OCI-LY1 (cell line): ENCODE measurements at regions not wholly inside any gene's neighbourhood (a gene's known extent, or its start where the extent isn't known, plus 50 kb on each side); places are given as distances from the start of the nearest gene placed in this dataset.

ENCODE experiments used
- H2AFZ ChIP-seq: fragments of 200-600 bp; sonication (generic), shearing (Covaris generic); 2 replicates; pipeline ENCODE4 v1.6.0; 2014; ENCODE audit warnings: antibody characterized with exemption, mild to moderate bottlenecking, low read length
- H3F3A ChIP-seq: fragments of 200-600 bp; sonication (generic), shearing (Covaris generic); 2 replicates; pipeline ENCODE4 v1.6.0; 2014; ENCODE audit warnings: mild to moderate bottlenecking, antibody characterized with exemption, low read length, moderate library complexity; ENCODE audit not compliant: insufficient read depth
- H3K27ac ChIP-seq: fragments of 200-600 bp; sonication (generic); 2 replicates; pipeline ENCODE4 v1.5.1; 2014; ENCODE audit warnings: low read length, mixed run types, mild to moderate bottlenecking, low read depth; ENCODE audit not compliant: poor library complexity, severe bottlenecking
- H3K27me3 ChIP-seq: fragments of 200-600 bp; sonication (generic); 2 replicates; pipeline ENCODE4 v1.6.0; 2014; ENCODE audit warnings: antibody characterized with exemption, mild to moderate bottlenecking, low read length, moderate library complexity; ENCODE audit not compliant: insufficient read depth
- H3K36me3 ChIP-seq: fragments of 200-600 bp; sonication (generic); 2 replicates; pipeline ENCODE4 v1.6.1; 2014; ENCODE audit warnings: mild to moderate bottlenecking, antibody characterized with exemption, low read length, moderate library complexity, mixed read lengths; ENCODE audit not compliant: insufficient read depth
- H3K4me1 ChIP-seq: fragments of 200-600 bp; sonication (generic); 2 replicates; pipeline ENCODE4 v1.5.1; 2014; ENCODE audit warnings: mild to moderate bottlenecking, low read length, moderate library complexity; ENCODE audit not compliant: insufficient read depth, severe bottlenecking
- H3K4me2 ChIP-seq: fragments of 200-600 bp; sonication (generic), shearing (Covaris generic); 2 replicates; pipeline ENCODE4 v1.6.1; 2014; ENCODE audit warnings: low read length
- H3K4me3 ChIP-seq: fragments of 200-600 bp; sonication (generic); 2 replicates; pipeline ENCODE4 v1.5.1; 2014; ENCODE audit warnings: low read length, low read depth, mild to moderate bottlenecking, mixed read lengths; ENCODE audit not compliant: poor library complexity, severe bottlenecking
- H3K79me2 ChIP-seq: fragments of 200-600 bp; shearing (Covaris generic); 2 replicates; pipeline ENCODE4 v1.6.1; 2016; ENCODE audit warnings: mixed run types, low read length, mixed read lengths; ENCODE audit not compliant: insufficient read depth
- H3K9ac ChIP-seq: fragments of 200-600 bp; sonication (generic), shearing (Covaris generic); 2 replicates; pipeline ENCODE4 v1.6.1; 2014; ENCODE audit warnings: mild to moderate bottlenecking, low read length, mixed read lengths
- H3K9me2 ChIP-seq: fragments of 200-600 bp; sonication (generic), shearing (Covaris generic); 2 replicates; pipeline ENCODE4 v1.6.1; 2014; ENCODE audit warnings: low read depth, mild to moderate bottlenecking, low read length, mixed read lengths
- H3K9me3 ChIP-seq: fragments of 200-600 bp; shearing (Covaris generic); 2 replicates; pipeline ENCODE4 v1.6.1; 2014; ENCODE audit warnings: low read length, mixed read lengths
- H4K20me1 ChIP-seq: fragments of 200-600 bp; sonication (generic), shearing (Covaris generic); 2 replicates; pipeline ENCODE4 v1.6.0; 2016; ENCODE audit warnings: mild to moderate bottlenecking, low read length; ENCODE audit not compliant: insufficient read depth
- EZH2 ChIP-seq: fragments of 200-600 bp; sonication (generic), shearing (Covaris generic); IDR thresholded peaks from 2 replicates; pipeline ENCODE4 v1.8.0; 2017; ENCODE audit warnings: borderline replicate concordance, mixed run types, mild to moderate bottlenecking, antibody characterized with exemption, low read length, moderate library complexity, mixed read lengths
- TF ChIP-seq, protein P1 (sequence below): fragments of 200-600 bp; sonication (generic), shearing (Covaris generic); IDR thresholded peaks from 2 replicates; pipeline ENCODE4 v1.5.1; 2017; ENCODE audit warnings: mild to moderate bottlenecking, antibody characterized with exemption, low read length, moderate library complexity, mixed read lengths

DNA sequence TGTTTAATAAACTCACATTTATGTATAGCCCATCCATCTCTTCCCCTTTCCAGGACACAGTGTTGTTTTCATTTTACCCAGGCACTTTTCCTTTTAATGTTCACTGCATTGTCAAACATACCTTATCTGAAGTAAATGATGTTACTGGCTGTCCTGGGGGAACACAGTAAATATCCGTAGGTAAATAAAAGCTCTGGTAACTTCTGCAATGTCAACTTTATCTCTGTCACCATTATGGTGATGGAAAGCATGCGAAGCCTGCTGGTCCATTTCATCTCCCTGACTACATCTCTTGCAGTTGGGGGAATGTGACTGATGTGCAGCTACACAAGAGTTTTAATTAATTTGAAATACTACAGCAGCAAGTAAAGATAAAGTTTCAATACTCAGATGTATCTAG is 1162.1 kb upstream of the SEMA6A start:
- TF ChIP-seq, protein P1, sequence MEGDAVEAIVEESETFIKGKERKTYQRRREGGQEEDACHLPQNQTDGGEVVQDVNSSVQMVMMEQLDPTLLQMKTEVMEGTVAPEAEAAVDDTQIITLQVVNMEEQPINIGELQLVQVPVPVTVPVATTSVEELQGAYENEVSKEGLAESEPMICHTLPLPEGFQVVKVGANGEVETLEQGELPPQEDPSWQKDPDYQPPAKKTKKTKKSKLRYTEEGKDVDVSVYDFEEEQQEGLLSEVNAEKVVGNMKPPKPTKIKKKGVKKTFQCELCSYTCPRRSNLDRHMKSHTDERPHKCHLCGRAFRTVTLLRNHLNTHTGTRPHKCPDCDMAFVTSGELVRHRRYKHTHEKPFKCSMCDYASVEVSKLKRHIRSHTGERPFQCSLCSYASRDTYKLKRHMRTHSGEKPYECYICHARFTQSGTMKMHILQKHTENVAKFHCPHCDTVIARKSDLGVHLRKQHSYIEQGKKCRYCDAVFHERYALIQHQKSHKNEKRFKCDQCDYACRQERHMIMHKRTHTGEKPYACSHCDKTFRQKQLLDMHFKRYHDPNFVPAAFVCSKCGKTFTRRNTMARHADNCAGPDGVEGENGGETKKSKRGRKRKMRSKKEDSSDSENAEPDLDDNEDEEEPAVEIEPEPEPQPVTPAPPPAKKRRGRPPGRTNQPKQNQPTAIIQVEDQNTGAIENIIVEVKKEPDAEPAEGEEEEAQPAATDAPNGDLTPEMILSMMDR = no peak
- no peak for TF ChIP-seq EZH2

DNA sequence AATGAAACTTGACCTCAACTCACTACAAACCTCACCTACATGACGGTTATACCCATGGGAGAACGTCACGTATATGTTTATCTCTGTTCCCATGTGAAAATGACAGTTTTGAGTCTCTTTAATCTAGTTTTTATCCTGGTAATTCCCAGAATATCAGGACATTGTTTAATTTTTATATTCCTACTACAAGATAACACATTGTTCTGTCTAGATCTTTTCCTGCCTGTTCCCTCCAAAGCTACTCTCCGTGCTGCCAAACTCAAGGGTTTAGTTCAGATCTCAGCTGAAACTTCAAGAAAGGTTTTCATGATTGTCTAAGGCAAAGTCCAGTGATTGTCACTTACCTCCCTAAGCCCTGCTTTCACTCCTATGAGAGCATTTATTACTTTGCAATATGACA is 1159.4 kb upstream of the SEMA6A start:
- no peaks in the 10 kb centered on the region for H3K79me2 ChIP-seq
- no peaks in the 10 kb centered on the region for H3K9me2 ChIP-seq
- H3F3A ChIP-seq = no peaks in the 10 kb centered on the region
- no peaks in the 10 kb centered on the region for H3K36me3 ChIP-seq
- no peak overlapping the region for H2AFZ ChIP-seq
- no peaks in the 10 kb centered on the region for H3K27me3 ChIP-seq
- no peaks in the 10 kb centered on the region for H3K4me1 ChIP-seq
- H3K4me3 ChIP-seq = no peak overlapping the region
- H3K9ac ChIP-seq = no peak overlapping the region
- no peak overlapping the region for H3K4me2 ChIP-seq
- no peaks in the 10 kb centered on the region for H3K9me3 ChIP-seq
- H4K20me1 ChIP-seq = no peaks in the 10 kb centered on the region
- TF ChIP-seq EZH2 = no peak
- TF ChIP-seq, protein P1 = no peak
- H3K27ac ChIP-seq = no peak overlapping the region

More for the DNA sequence above, 1162.1 kb upstream of the SEMA6A start:
- H3K79me2 ChIP-seq = no peaks in the 10 kb centered on the region
- H3K36me3 ChIP-seq = no peaks in the 10 kb centered on the region
- H3K9me3 ChIP-seq = no peaks in the 10 kb centered on the region
- no peaks in the 10 kb centered on the region for H3K9me2 ChIP-seq
- H3K4me2 ChIP-seq = no peak overlapping the region
- no peaks in the 10 kb centered on the region for H3K27me3 ChIP-seq
- H3K9ac ChIP-seq = no peak overlapping the region
- H3K27ac ChIP-seq = no peak overlapping the region
- H3K4me3 ChIP-seq = no peak overlapping the region
- H3F3A ChIP-seq = no peaks in the 10 kb centered on the region
- no peaks in the 10 kb centered on the region for H3K4me1 ChIP-seq
- no peaks in the 10 kb centered on the region for H4K20me1 ChIP-seq
- H2AFZ ChIP-seq = no peak overlapping the region

DNA sequence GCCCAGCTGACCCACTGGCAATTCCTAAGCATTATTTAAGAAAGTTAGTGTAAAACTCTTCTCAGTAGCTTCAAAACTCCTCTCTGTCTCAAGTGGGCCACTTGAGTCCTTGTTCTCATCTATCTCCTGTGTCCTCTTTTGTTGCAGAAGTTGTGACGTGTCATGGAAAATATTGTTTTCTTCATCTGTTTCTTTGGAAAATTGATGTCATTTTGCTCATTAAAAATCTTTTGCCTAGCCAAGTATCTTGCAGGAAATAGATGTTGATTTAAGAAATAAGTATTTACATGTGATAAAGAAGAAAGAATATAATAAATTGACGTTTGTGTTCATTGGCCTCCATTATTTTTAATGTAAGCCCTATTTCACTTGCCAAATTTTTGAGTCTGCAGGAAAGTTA is 1158.4 kb upstream of the SEMA6A start:
- Histone ChIP-seq H3F3A (no peaks in the 10 kb centered on the region), H4K20me1 (no peaks in the 10 kb centered on the region), H3K4me1 (no peaks in the 10 kb centered on the region), H3K27me3 (no peaks in the 10 kb centered on the region), H3K27ac (no peak overlapping the region), H2AFZ (no peak overlapping the region), H3K79me2 (no peaks in the 10 kb centered on the region), H3K9me3 (no peaks in the 10 kb centered on the region), H3K4me2 (no peak overlapping the region), H3K36me3 (no peaks in the 10 kb centered on the region), H3K9me2 (no peaks in the 10 kb centered on the region), H3K4me3 (no peak overlapping the region), H3K9ac (no peak overlapping the region)
- TF ChIP-seq, protein P1 = no peak
- no peak for TF ChIP-seq EZH2
